HG03378 (cell line): ENCODE measurements at regions not wholly inside any gene's neighbourhood (a gene's known extent, or its start where the extent isn't known, plus 50 kb on each side); places are given as distances from the start of the nearest gene placed in this dataset.
A peak's percentile ranks its signal among the peaks of the same experiment; 100 is the strongest.

Source experiments
- ATAC-seq: cut with Tn5 transposase; IDR thresholded peaks from one replicate; pipeline ENCODE4 v1.9.1; 2021; ENCODE audit warnings: mild to moderate bottlenecking, moderate library complexity; ENCODE audit not compliant: unreplicated experiment

- no peak for ATAC-seq
Measured at GRCh38 chrX:147693511-147693910, 218.2 kb upstream of the FMR1 start.

GRCh38 chrX:147699061-147699460 lies 212.7 kb upstream of the FMR1 start:
- no peak for ATAC-seq

GRCh38 chrX:147710301-147710700 lies 201.4 kb upstream of the FMR1 start:
- ATAC-seq: no peak

DNA sequence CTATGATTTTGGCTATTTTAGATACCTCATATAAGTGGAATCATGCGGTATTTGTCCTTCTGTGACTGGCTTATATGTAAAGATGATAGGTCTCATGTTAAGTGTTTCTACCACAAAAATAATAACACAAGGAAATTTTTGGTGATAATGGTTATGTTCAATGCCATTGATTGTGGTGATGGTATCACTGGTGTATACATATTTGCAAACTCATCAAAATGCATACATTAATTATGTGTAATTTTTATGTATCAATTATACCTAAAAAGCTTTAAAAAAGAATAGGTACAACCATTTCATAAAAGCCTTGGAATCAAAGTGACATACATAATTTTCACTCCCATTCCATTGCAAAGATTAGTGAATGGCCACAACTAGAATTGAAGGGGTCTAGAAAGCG lies 178.3 kb upstream of the FMR1 start:
- ATAC-seq: no peak

- ATAC-seq: no peak
Measured at GRCh38 chrX:147735364-147735763, 176.4 kb upstream of the FMR1 start.

- ATAC-seq: no peak
Measured at GRCh38 chrX:147736045-147736444, 175.7 kb upstream of the FMR1 start.

GRCh38 chrX:147737690-147738089 lies 174.0 kb upstream of the FMR1 start:
- no peak for ATAC-seq

DNA sequence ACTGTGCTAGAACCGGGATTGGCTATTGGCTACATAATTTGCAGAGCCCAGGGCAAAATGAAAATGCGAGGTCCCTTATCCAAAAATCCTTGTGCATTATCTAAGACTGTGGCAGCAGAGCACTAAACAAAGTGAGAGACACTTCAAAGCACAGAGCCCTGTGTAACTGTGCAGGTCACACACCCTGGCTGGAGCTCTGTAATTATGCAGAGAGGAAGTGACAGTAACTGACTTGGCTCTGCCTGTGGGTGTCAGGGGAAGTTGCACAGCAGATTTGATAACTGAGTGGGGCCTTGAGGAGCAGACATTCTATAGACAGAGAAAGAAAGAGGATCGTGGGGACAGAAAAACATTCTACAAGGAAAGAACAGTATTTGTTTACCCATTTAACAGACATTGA lies 173.5 kb upstream of the FMR1 start:
- ATAC-seq: no peak

DNA sequence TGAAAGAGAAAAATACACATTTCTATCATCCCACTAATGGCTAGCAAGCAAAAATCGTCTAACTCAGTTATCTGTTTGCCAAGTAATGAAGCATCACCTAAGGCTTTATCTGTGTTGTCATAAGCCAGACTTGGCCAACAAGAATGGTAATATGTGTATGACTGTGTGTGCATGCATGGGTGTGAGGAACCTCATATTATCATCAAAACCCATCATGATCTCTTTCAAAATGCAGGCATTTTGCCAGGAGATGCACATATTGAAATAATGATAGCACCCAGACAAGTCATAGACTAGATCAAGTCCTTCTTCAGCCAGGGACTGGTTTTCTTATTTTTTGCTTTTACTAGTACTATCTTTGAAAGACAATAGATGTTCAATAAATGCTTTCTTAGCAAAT lies 172.5 kb upstream of the FMR1 start:
- no peak for ATAC-seq

GRCh38 chrX:147741776-147742175 lies 169.9 kb upstream of the FMR1 start:
- no peak for ATAC-seq

GRCh38 chrX:147749308-147749707 lies 162.4 kb upstream of the FMR1 start:
- no peak for ATAC-seq

DNA sequence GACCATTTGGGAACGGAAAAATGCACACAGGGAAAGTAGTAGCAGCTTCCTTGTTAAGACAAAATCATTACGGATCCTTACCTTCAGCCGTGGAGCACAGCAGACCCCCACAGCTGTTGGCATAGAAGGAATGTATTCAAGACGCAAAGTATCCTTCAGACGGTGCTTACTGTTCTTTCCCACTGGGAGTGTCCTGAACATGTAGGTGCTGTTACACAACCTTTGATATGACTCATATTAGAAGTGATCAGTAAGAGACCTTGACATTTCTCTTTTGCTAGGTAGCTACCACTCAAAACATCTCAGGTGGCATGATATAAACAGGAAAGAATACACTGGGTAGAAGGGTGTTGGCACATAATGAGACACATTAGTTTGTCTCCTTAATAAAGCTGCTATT lies 154.0 kb upstream of the FMR1 start:
- ATAC-seq: no peak

DNA sequence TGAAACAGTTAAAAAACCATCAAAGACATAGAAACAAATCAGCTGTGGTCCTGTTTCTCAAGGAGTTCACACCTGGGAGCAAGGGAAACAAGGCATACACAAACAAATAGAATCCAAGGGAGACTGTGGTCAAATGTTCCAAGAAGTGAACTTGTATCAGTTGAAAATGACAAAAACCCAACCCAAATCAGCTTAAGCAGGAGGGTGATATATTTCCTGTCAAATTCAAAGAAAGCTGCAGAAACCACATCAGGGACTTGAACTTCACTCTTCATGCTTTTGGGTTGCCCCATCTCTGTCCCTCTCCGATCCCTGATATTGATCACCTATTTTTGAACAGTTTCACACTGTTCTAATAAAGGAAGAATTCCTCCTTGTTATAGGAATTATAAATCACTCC lies 148.6 kb upstream of the FMR1 start:
- ATAC-seq: no peak

DNA sequence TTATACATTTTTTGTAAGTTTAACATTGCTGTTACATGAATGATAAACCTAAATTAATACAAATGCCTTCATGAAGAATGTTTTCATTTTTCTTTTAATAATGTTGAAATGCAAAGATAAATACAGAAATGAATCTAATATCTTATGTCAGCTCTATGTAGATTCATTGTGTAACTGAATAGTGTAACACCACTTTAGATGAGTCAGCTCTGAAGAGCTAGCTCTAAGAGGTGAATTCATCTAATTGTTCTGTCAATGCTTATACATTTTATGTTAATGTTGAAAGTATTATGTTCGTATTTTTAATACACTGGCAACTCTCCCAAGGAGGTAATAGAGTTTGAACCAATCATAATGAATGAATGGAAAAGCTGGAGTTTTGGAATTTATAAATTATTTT lies 146.9 kb upstream of the FMR1 start:
- no peak for ATAC-seq

- no peak for ATAC-seq
Measured at GRCh38 chrX:147770858-147771257, 140.9 kb upstream of the FMR1 start.

DNA sequence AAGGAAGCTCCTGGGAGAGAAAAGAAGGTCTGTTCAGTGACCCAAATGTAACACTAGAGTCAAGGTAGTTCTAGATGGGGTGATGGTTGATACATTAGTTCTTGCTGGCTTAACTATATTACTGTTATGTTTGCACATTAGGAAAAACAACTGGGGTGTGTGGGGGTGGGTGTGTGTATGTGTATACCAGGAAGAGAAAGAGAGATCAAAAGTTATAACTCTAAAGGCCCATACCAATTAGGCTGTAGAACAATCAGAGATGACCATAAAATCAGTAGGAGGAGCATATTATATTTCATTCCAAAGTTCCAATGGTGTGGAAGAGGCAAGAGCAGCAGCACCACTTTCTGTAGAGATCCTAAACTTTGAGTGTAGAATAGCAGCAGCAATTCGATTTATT lies 134.7 kb upstream of the FMR1 start:
- no peak for ATAC-seq

- no peak for ATAC-seq
Measured at GRCh38 chrX:147779173-147779572, 132.5 kb upstream of the FMR1 start.

- ATAC-seq: no peak
Measured at GRCh38 chrX:147781844-147782243, 129.9 kb upstream of the FMR1 start.

DNA sequence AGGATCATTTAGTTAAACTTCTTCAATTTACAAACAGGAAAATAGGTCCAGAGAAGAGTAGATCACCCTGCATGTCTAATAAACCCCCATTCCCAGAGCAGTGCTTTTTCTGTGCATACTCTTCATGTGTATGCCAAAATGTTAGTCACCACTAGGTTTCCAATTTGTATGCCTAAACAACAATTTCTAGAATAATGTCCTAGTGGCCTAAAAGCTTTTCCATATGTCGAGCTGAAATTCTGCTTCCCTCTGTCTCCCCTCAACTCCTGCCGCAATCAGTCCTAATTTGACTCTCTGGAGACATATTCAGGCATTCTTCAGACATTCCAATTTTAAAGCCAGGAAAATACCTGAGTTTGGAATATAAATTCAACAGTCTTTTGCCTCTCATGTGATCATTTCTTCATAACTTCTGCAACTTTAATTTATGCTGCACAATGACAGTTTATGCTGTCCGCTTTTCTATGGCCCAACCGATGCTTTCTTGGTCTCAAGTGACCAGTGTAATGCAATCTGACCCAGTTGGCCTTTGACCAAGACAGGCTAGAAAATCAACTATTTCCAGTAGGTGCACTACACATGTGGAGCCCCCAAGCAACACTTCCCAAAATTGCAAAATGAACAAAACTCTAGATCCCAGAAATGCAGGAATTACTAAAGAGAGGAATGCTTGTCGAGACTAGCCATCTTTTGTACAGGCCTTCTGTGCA lies 122.9 kb upstream of the FMR1 start:
- ATAC-seq: no peak

DNA sequence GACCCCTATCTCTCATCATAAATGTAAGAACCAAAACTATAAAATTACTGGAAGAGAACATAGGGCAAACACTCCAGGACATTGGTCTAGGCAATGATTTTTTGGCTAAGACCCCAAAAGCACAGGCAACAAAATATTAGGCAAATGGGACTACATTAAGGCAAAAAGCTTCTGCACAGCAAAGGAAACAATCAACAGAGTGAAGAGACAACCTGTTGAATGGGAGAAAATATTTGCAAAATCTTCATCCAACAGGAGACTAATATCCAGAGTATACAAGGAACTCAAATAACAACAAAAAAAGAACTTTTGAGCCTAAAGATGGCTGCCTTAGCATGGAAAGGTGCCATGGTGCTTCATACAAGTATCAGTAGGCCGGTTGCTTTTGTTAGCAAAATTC lies 111.1 kb upstream of the FMR1 start:
- ATAC-seq: no peak

- ATAC-seq: peak; percentile 89
Measured at GRCh38 chrX:147803948-147804347, 107.8 kb upstream of the FMR1 start.

DNA sequence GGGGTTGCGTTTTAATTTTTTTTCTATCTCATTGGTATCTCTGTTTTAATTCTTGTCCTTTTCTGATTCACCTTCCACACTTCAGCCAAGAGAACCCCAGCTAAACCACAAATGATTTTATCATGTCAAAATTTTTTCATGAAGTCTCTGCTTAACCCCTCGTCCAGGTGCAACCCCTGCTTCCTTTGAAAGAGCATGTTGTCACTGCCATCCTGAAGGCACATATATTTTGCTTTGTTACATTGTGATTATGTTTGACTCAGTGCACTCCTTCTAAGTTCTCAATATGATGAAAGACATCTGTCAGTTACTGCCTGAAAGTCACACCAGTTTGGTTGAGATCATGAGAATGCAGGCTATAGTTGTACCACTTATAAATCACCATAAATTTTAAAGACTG lies 99.9 kb upstream of the FMR1 start:
- ATAC-seq: no peak

- no peak for ATAC-seq
Measured at GRCh38 chrX:147827070-147827469, 84.6 kb upstream of the FMR1 start.
